ENCODE measurements at regions not wholly inside any gene's neighbourhood (a gene's known extent, or its start where the extent isn't known, plus 50 kb on each side); places are given as distances from the start of the nearest gene placed in this dataset.

DNA sequence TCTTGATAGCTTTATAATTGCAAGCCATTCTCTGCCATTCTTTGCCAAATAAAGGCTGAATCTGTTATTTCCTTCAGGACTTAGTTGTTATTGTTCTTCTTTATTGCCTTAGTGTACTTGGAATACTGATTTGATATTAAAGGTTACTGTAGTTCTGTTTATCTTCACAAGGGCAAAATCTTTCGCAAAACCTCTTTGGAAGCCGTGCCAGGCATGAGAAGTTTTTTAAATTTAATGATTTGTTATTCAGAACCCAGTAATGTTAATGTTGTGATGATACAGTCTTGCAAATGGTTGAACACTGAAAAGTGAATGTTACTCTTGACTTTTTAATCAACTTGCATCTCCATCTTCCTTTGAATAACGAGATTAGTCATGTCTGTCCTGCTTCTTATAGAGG is 1225.2 kb upstream of the GOT2 start:
- TF ChIP-seq, protein P1, sequence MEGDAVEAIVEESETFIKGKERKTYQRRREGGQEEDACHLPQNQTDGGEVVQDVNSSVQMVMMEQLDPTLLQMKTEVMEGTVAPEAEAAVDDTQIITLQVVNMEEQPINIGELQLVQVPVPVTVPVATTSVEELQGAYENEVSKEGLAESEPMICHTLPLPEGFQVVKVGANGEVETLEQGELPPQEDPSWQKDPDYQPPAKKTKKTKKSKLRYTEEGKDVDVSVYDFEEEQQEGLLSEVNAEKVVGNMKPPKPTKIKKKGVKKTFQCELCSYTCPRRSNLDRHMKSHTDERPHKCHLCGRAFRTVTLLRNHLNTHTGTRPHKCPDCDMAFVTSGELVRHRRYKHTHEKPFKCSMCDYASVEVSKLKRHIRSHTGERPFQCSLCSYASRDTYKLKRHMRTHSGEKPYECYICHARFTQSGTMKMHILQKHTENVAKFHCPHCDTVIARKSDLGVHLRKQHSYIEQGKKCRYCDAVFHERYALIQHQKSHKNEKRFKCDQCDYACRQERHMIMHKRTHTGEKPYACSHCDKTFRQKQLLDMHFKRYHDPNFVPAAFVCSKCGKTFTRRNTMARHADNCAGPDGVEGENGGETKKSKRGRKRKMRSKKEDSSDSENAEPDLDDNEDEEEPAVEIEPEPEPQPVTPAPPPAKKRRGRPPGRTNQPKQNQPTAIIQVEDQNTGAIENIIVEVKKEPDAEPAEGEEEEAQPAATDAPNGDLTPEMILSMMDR (IDR thresholded peaks at IDR 0.05): no peak
- no peak for TF ChIP-seq POLR2A (IDR thresholded peaks at IDR 0.05)
- no peak for TF ChIP-seq EP300 (IDR thresholded peaks at IDR 0.05)

Data from ovary (tissue), 3 donors.